Upper lobe of left lung (tissue), 6 donors: ENCODE measurements at regions not wholly inside any gene's neighbourhood (a gene's known extent, or its start where the extent isn't known, plus 50 kb on each side); places are given as distances from the start of the nearest gene placed in this dataset.

ENCODE experiments used
- ATAC-seq, 2 donors: fragments of 200-7000 bp; cut with Tn5 transposase; one replicate each; pipeline ENCODE4 v1.9.1; 2022; ENCODE audit warnings: mild to moderate bottlenecking in 2 of 2, moderate library complexity in 2 of 2; ENCODE audit not compliant: low FRiP score in 2 of 2
- DNase-seq, 2 donors: peaks; one replicate each; pipeline ENCODE4 v3.0.0-alpha.2; 2019 to 2020
- H3K27ac ChIP-seq, 4 donors: fragments of 200-600 bp; sonication (generic); one replicate each; pipeline ENCODE4 v1.5.1; 2016 to 2019
- H3K27me3 ChIP-seq, 4 donors: fragments of 200-600 bp; sonication (generic); one replicate each; pipeline ENCODE4 v1.5.1; 2017 to 2019
- H3K36me3 ChIP-seq, 4 donors: fragments of 200-600 bp; sonication (generic); one replicate each; pipeline ENCODE4 v1.5.1; 2016 to 2019
- H3K4me1 ChIP-seq, 4 donors: fragments of 200-600 bp; sonication (generic); one replicate each; pipeline ENCODE4 v1.5.1; 2018 to 2019
- H3K4me3 ChIP-seq, 4 donors: fragments of 200-600 bp; sonication (generic); one replicate each; pipeline ENCODE4 v1.5.1; 2017 to 2019; ENCODE audit warnings: mild to moderate bottlenecking in 2 of 4, moderate library complexity in 1 of 4
- H3K9me3 ChIP-seq, 4 donors: fragments of 200-600 bp; sonication (generic); one replicate each; pipeline ENCODE4 v1.5.1; 2018 to 2019
- CTCF ChIP-seq, 6 experiments: fragments of 450-650 bp in 4 of 6; fragments of 200-600 bp in 2 of 6; sonication (generic) in 2 of 6; IDR thresholded peaks; one replicate each; pipeline ENCODE4 v1.5.1; 2016 to 2019; ENCODE audit warnings: antibody characterized with exemption in 6 of 6
- EP300 ChIP-seq, 4 donors: sonication (generic); formaldehyde crosslinking; IDR thresholded peaks; one replicate each; pipeline ENCODE4 v1.5.1; 2017; ENCODE audit warnings: antibody characterized with exemption in 4 of 4, control low read depth in 2 of 4
- POLR2A ChIP-seq, 4 donors: fragments of 450-650 bp; IDR thresholded peaks; one replicate each; pipeline ENCODE4 v1.5.1; 2016 to 2017; ENCODE audit warnings: antibody characterized with exemption in 4 of 4, mild to moderate bottlenecking in 2 of 4
- POLR2AphosphoS5 ChIP-seq, 2 donors: sonication (generic); formaldehyde crosslinking; IDR thresholded peaks; one replicate each; pipeline ENCODE4 v1.5.1; 2017; ENCODE audit warnings: antibody characterized with exemption in 2 of 2
- WGBS, 2 donors: methylation state at CpG; one replicate each; pipeline ENCODE4 v1.1.5; 2017 to 2018; 5-methylcytosine and 5-hydroxymethylcytosine counted together
- donor health status: DM: no; HTN: no; CAD: no; lungs with moderate emphysema.
- donor health status: DM: no; HTN: yes; CAD: no; lungs with severe emphysema.

- no peak for DNase-seq
- no peaks in the 10 kb centered on the region for H3K36me3 ChIP-seq
- 87 to 89% methylated on average over 3 of the region's 3 CpGs for WGBS, 2 donors
- no peak overlapping the region for H3K4me3 ChIP-seq
- H3K9me3 ChIP-seq: no peaks in the 10 kb centered on the region
- TF ChIP-seq EP300 (IDR thresholded peaks at IDR 0.05) (no peak), CTCF (IDR thresholded peaks at IDR 0.05) (no peak), POLR2AphosphoS5 (IDR thresholded peaks at IDR 0.05) (no peak), POLR2A (IDR thresholded peaks at IDR 0.05) (no peak)
- H3K27ac ChIP-seq: no peak overlapping the region
- H3K27me3 ChIP-seq: no peaks in the 10 kb centered on the region
- ATAC-seq: no peak
- H3K4me1 ChIP-seq: no peaks in the 10 kb centered on the region
Measured at GRCh38 chr3:117661818-117662095, 952.2 kb downstream of the TUSC7 start.

DNA sequence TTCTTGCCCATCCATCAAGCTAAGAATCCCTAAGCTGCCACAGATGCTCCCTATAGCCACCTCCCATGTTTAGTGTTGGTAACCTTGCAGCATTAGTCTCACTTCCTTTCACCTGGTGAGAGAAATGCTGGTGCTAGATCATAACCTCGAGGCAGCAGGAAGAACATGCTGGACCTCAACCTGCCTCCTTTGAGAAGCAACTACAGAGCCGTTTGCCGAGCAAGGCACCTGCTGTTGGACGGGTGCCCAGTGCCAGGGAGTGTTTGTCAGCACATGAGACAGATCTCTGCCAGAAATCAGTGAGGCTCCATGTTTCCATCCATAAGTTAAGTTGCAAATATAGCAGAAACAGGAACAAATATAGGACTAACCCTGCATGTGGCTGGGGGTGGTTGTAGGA, 955.7 kb downstream of the TUSC7 start:
- H3K27ac ChIP-seq: no peak overlapping the region
- TF ChIP-seq EP300 (IDR thresholded peaks at IDR 0.05) (no peak), CTCF (IDR thresholded peaks at IDR 0.05) (no peak), POLR2A (IDR thresholded peaks at IDR 0.05) (no peak), POLR2AphosphoS5 (IDR thresholded peaks at IDR 0.05) (no peak)
- no peak for ATAC-seq
- DNase-seq: peak in 1 of 2 donors; percentile 30
- H3K36me3 ChIP-seq: no peaks in the 10 kb centered on the region
- WGBS, 2 donors: 30 to 31% methylated on average over 4 of the region's 4 CpGs
- no peaks in the 10 kb centered on the region for H3K27me3 ChIP-seq
- no peak overlapping the region for H3K4me3 ChIP-seq
- no peaks in the 10 kb centered on the region for H3K9me3 ChIP-seq
- H3K4me1 ChIP-seq: no peaks in the 10 kb centered on the region

DNA sequence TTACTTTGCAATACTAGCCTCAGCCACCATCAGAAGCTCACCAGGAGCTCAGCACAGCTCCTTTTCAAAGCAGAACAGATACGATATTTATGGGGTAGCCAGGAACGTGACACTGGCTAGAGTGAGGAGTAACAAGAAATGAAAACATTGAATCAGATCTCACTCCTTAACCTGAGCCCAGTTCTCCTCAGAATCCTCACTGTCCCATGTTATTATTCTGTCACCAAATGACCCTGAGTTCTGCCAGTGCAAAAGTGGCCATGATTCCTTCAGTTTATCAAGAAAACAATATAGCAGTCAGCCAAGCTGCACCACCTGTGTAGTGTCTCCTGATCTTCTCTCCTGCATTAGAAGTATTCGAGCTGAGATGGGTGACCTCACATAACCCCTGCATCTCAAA, 956.7 kb downstream of the TUSC7 start:
- whole genome bisulfite sequencing, 2 donors: 18 to 38% methylated on average over 3 of the region's 3 CpGs
- Histone ChIP-seq H3K27ac (no peak overlapping the region), H3K4me3 (no peak overlapping the region), H3K9me3 (no peaks in the 10 kb centered on the region), H3K4me1 (no peaks in the 10 kb centered on the region), H3K36me3 (no peaks in the 10 kb centered on the region), H3K27me3 (no peaks in the 10 kb centered on the region)
- TF ChIP-seq CTCF (IDR thresholded peaks at IDR 0.05): no peak
- TF ChIP-seq POLR2A (IDR thresholded peaks at IDR 0.05): no peak
- DNase-seq (no peak), ATAC-seq (no peak)

- ATAC-seq (no peak), DNase-seq (no peak)
- Histone ChIP-seq H3K36me3 (no peaks in the 10 kb centered on the region), H3K4me1 (no peaks in the 10 kb centered on the region), H3K27me3 (no peaks in the 10 kb centered on the region), H3K27ac (no peak overlapping the region), H3K4me3 (no peak overlapping the region), H3K9me3 (no peaks in the 10 kb centered on the region)
- 47 to 58% methylated on average over 3 of the region's 3 CpGs for WGBS, 2 donors
- TF ChIP-seq EP300 (IDR thresholded peaks at IDR 0.05) (no peak), POLR2AphosphoS5 (IDR thresholded peaks at IDR 0.05) (no peak), CTCF (IDR thresholded peaks at IDR 0.05) (no peak), POLR2A (IDR thresholded peaks at IDR 0.05) (no peak)
Measured at GRCh38 chr3:117666812-117667211, 957.2 kb downstream of the TUSC7 start.

DNA sequence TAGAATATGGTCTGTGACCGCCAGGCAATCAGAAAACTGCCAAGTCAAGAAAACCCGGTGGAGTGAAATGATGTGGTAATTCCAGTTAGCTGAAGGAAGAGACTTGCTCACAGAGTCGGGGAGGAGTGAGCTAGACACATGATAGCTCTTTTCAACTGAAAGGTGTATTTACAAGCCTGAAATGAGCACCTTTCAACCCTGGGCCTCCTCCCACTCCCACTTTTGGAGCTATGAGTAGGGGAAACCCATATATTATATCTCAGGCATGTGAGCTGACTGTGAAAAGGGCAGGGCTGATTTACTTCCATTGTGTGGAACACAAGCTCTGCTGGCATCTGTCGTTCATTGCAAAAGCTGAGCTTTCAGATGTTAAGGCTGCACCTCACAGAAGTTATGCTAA, 960.2 kb downstream of the TUSC7 start:
- ATAC-seq: no peak
- no peak overlapping the region for H3K27ac ChIP-seq
- no peak for TF ChIP-seq POLR2AphosphoS5 (IDR thresholded peaks at IDR 0.05)
- no peak for TF ChIP-seq CTCF (IDR thresholded peaks at IDR 0.05)
- no peak for TF ChIP-seq POLR2A (IDR thresholded peaks at IDR 0.05)
- TF ChIP-seq EP300 (IDR thresholded peaks at IDR 0.05): no peak
- no peaks in the 10 kb centered on the region for H3K27me3 ChIP-seq
- no peaks in the 10 kb centered on the region for H3K4me1 ChIP-seq
- H3K36me3 ChIP-seq: no peaks in the 10 kb centered on the region
- WGBS, 2 donors: 71 to 74% methylated on average over 4 of the region's 4 CpGs
- H3K9me3 ChIP-seq: no peaks in the 10 kb centered on the region
- DNase-seq: no peak
- no peak overlapping the region for H3K4me3 ChIP-seq
